GM12874 (cell line): ENCODE measurements at regions not wholly inside any gene's neighbourhood (a gene's known extent, or its start where the extent isn't known, plus 50 kb on each side); places are given as distances from the start of the nearest gene placed in this dataset.

Experiments used
- CTCF ChIP-seq: IDR thresholded peaks from 2 replicates; pipeline ENCODE4 v1.5.1; 2011; ENCODE audit warnings: low read depth, mild to moderate bottlenecking, control low read depth, low read length, moderate library complexity; ENCODE audit not compliant: insufficient read depth

GRCh38 chr6:137816688-137817618 lies 50.1 kb upstream of the TNFAIP3 start:
- no peak for TF ChIP-seq CTCF
